Stimulated activated naive B cell treated with anti-CD40 and anti-IgM and Interleukin-4, amounts not matched to agents 10 μg/mL and 1 μg/mL and 100 μg/mL, for 72 hours (primary cell): ENCODE measurements at regions not wholly inside any gene's neighbourhood (a gene's known extent, or its start where the extent isn't known, plus 50 kb on each side); places are given as distances from the start of the nearest gene placed in this dataset.
"Not testable (repeated sequence)": the region's sequence is repeated elsewhere in the genome, so short reads cannot be mapped to it uniquely, and the experiment has no call there.

ENCODE experiments used
- ATAC-seq, 2 donors: fragments of 150-1000 bp; cut with Tn5 transposase; replicated peaks; 2 replicates each; pipeline ENCODE4 v1.10.0; 2021; ENCODE audit warnings: moderate library complexity in 1 of 2
- DNase-seq: peaks from one replicate; pipeline ENCODE4 v3.0.0; 2021
- H3K27ac Mint-ChIP-seq: one replicate; pipeline ENCODE4 v1.8.0; 2022; ENCODE audit warnings: mild to moderate bottlenecking, mixed read lengths
- H3K27me3 Mint-ChIP-seq, 2 donors: one replicate each; pipeline ENCODE4 v1.8.0; 2022; ENCODE audit warnings: mixed read lengths in 2 of 2
- H3K36me3 Mint-ChIP-seq, 2 donors: one replicate each; pipeline ENCODE4 v1.8.0; 2022; ENCODE audit warnings: mixed read lengths in 2 of 2, mild to moderate bottlenecking in 1 of 2
- H3K4me1 Mint-ChIP-seq, 2 donors: one replicate each; pipeline ENCODE4 v1.8.0; 2022; ENCODE audit warnings: mixed read lengths in 2 of 2, mild to moderate bottlenecking in 1 of 2
- H3K4me3 Mint-ChIP-seq, 2 donors: one replicate each; pipeline ENCODE4 v1.8.0; 2022; ENCODE audit warnings: mild to moderate bottlenecking in 2 of 2, mixed read lengths in 2 of 2, moderate library complexity in 1 of 2
- H3K9me3 Mint-ChIP-seq, 2 donors: one replicate each; pipeline ENCODE4 v1.8.0; 2022; ENCODE audit warnings: mixed read lengths in 2 of 2, mild to moderate bottlenecking in 1 of 2

GRCh38 chr6:121925024-121925423 lies 474.4 kb upstream of the HSF2 start:
- Mint-ChIP-seq H3K4me3 (no peak overlapping the region), H3K27me3 (no peaks in the 10 kb centered on the region), H3K36me3 (no peaks in the 10 kb centered on the region), H3K27ac (no peak overlapping the region), H3K9me3 (no peaks in the 10 kb centered on the region), H3K4me1 (no peaks in the 10 kb centered on the region)
- ATAC-seq (no peak), DNase-seq (no peak)

GRCh38 chr6:121925534-121926255 lies 473.8 kb upstream of the HSF2 start:
- ATAC-seq: no peak
- Mint-ChIP-seq H3K4me3 (no peak overlapping the region), H3K27me3 (no peaks in the 10 kb centered on the region), H3K36me3 (no peaks in the 10 kb centered on the region), H3K9me3 (no peaks in the 10 kb centered on the region), H3K4me1 (no peaks in the 10 kb centered on the region), H3K27ac (no peak overlapping the region)
- no peak for DNase-seq

- DNase-seq: no peak
- Mint-ChIP-seq H3K36me3 (no peaks in the 10 kb centered on the region), H3K27ac (no peak overlapping the region), H3K9me3 (no peaks in the 10 kb centered on the region), H3K4me3 (no peak overlapping the region), H3K27me3 (no peaks in the 10 kb centered on the region), H3K4me1 (no peaks in the 10 kb centered on the region)
- ATAC-seq: no peak
Observed at GRCh38 chr6:121929301-121929700, 470.2 kb upstream of the HSF2 start.

- Mint-ChIP-seq H3K27me3 (no peaks in the 10 kb centered on the region), H3K27ac (no peak overlapping the region), H3K9me3 (peaks cover 0 to 3% of the 10 kb centered on the region in 2 donors), H3K36me3 (no peaks in the 10 kb centered on the region), H3K4me3 (no peak overlapping the region), H3K4me1 (no peaks in the 10 kb centered on the region)
- ATAC-seq (no peak), DNase-seq (no peak)
Observed at GRCh38 chr6:121932076-121932991, 467.1 kb upstream of the HSF2 start.

- ATAC-seq (no peak), DNase-seq (no peak)
- Mint-ChIP-seq H3K36me3 (no peaks in the 10 kb centered on the region), H3K27me3 (no peaks in the 10 kb centered on the region), H3K4me1 (no peaks in the 10 kb centered on the region), H3K9me3 (peaks cover 0 to 3% of the 10 kb centered on the region in 2 donors), H3K4me3 (no peak overlapping the region), H3K27ac (no peak overlapping the region)
Observed at GRCh38 chr6:121934451-121934850, 465.0 kb upstream of the HSF2 start.

- no peak overlapping the region for H3K27ac Mint-ChIP-seq
- ATAC-seq: no peak
- H3K36me3 Mint-ChIP-seq: no peaks in the 10 kb centered on the region
- peaks cover 6 to 11% of the 10 kb centered on the region in 2 donors for H3K9me3 Mint-ChIP-seq
- no peaks in the 10 kb centered on the region for H3K27me3 Mint-ChIP-seq
- no peak overlapping the region for H3K4me3 Mint-ChIP-seq
- DNase-seq: no peak
- no peaks in the 10 kb centered on the region for H3K4me1 Mint-ChIP-seq
Observed at GRCh38 chr6:121940728-121941127, 458.7 kb upstream of the HSF2 start.

- Mint-ChIP-seq H3K36me3 (no peaks in the 10 kb centered on the region), H3K27me3 (no peaks in the 10 kb centered on the region), H3K9me3 (peaks cover 6 to 10% of the 10 kb centered on the region in 2 donors), H3K27ac (no peak overlapping the region), H3K4me1 (no peaks in the 10 kb centered on the region), H3K4me3 (no peak overlapping the region)
- ATAC-seq (no peak), DNase-seq (no peak)
Observed at GRCh38 chr6:121944354-121944753, 455.1 kb upstream of the HSF2 start.

GRCh38 chr6:121951123-121951522 lies 448.3 kb upstream of the HSF2 start:
- Mint-ChIP-seq H3K4me1 (no peaks in the 10 kb centered on the region), H3K27me3 (no peaks in the 10 kb centered on the region), H3K9me3 (peaks cover 0 to 1% of the 10 kb centered on the region in 2 donors), H3K27ac (no peak overlapping the region), H3K36me3 (no peaks in the 10 kb centered on the region), H3K4me3 (no peak overlapping the region)
- ATAC-seq (no peak), DNase-seq (no peak)

- DNase-seq: no peak
Observed at GRCh38 chr6:121951918-121952379, 447.5 kb upstream of the HSF2 start.

GRCh38 chr6:121955401-121955800 lies 444.1 kb upstream of the HSF2 start:
- H3K4me1 Mint-ChIP-seq, H3K36me3 Mint-ChIP-seq, DNase-seq, H3K27ac Mint-ChIP-seq, H3K4me3 Mint-ChIP-seq, H3K27me3 Mint-ChIP-seq, H3K9me3 Mint-ChIP-seq, ATAC-seq: not testable (repeated sequence)

More at GRCh38 chr6:121951918-121952379, 447.5 kb upstream of the HSF2 start:
- Mint-ChIP-seq H3K27ac (no peak overlapping the region), H3K36me3 (no peaks in the 10 kb centered on the region), H3K27me3 (no peaks in the 10 kb centered on the region), H3K4me3 (no peak overlapping the region), H3K9me3 (no peaks in the 10 kb centered on the region), H3K4me1 (no peaks in the 10 kb centered on the region)
- ATAC-seq: no peak

- Mint-ChIP-seq H3K27ac (no peak overlapping the region), H3K27me3 (no peaks in the 10 kb centered on the region), H3K9me3 (peaks cover 0 to 2% of the 10 kb centered on the region in 2 donors), H3K4me1 (no peaks in the 10 kb centered on the region), H3K4me3 (no peak overlapping the region), H3K36me3 (no peaks in the 10 kb centered on the region)
- ATAC-seq: no peak
- DNase-seq: no peak
Observed at GRCh38 chr6:121956782-121957181, 442.7 kb upstream of the HSF2 start.

GRCh38 chr6:121959501-121959900 lies 440.0 kb upstream of the HSF2 start:
- ATAC-seq (no peak), DNase-seq (no peak)
- Mint-ChIP-seq H3K9me3 (peaks cover 2 to 3% of the 10 kb centered on the region in 2 donors), H3K4me1 (no peaks in the 10 kb centered on the region), H3K27ac (no peak overlapping the region), H3K36me3 (no peaks in the 10 kb centered on the region), H3K27me3 (no peaks in the 10 kb centered on the region), H3K4me3 (no peak overlapping the region)

- DNase-seq (no peak), ATAC-seq (no peak)
- Mint-ChIP-seq H3K27me3 (no peaks in the 10 kb centered on the region), H3K4me1 (no peaks in the 10 kb centered on the region), H3K4me3 (no peak overlapping the region), H3K9me3 (peaks cover 2 to 3% of the 10 kb centered on the region in 2 donors), H3K36me3 (no peaks in the 10 kb centered on the region), H3K27ac (no peak overlapping the region)
Observed at GRCh38 chr6:121961619-121962125, 437.8 kb upstream of the HSF2 start.

- Mint-ChIP-seq H3K9me3 (peaks cover 2 to 3% of the 10 kb centered on the region in 2 donors), H3K27ac (no peak overlapping the region), H3K36me3 (no peaks in the 10 kb centered on the region), H3K27me3 (no peaks in the 10 kb centered on the region), H3K4me1 (no peaks in the 10 kb centered on the region), H3K4me3 (no peak overlapping the region)
- ATAC-seq: no peak
- no peak for DNase-seq
Observed at GRCh38 chr6:121963826-121964225, 435.6 kb upstream of the HSF2 start.
